Right lobe of liver (tissue), 4 donors: ENCODE measurements at regions not wholly inside any gene's neighbourhood (a gene's known extent, or its start where the extent isn't known, plus 50 kb on each side); places are given as distances from the start of the nearest gene placed in this dataset.

Experiments
- CTCF ChIP-seq, 4 donors: fragments of 200-600 bp in 3 of 4; fragments of 450-650 bp in 1 of 4; IDR thresholded peaks; one replicate each; pipeline versions ENCODE4 v1.5.1 to v1.8.0; 2016 to 2022; ENCODE audit warnings: antibody characterized with exemption in 4 of 4, mild to moderate bottlenecking in 2 of 4
- POLR2A ChIP-seq: fragments of 450-650 bp; IDR thresholded peaks from one replicate; pipeline ENCODE4 v1.6.1; 2017; ENCODE audit warnings: antibody characterized with exemption, mild to moderate bottlenecking
- donor health status: DM: no; HTN: no; CAD: no.
- donor health status: DM: no; HTN: no; CAD: no.
- donor health status: DM: no; HTN: yes; CAD: no.

- no peak for TF ChIP-seq CTCF (IDR thresholded peaks at IDR 0.05)
- TF ChIP-seq POLR2A: no peak
Observed at GRCh38 chr10:64134676-64135075, 613.5 kb downstream of the REEP3 start.
